CMK (cell line): ENCODE measurements at regions not wholly inside any gene's neighbourhood (a gene's known extent, or its start where the extent isn't known, plus 50 kb on each side); places are given as distances from the start of the nearest gene placed in this dataset.
"Not testable (repeated sequence)": the region's sequence is repeated elsewhere in the genome, so short reads cannot be mapped to it uniquely, and the experiment has no call there.

ENCODE experiments used
- DNase-seq: peaks from one replicate; pipeline ENCODE4 v3.0.0-alpha.2; 2010; ENCODE audit warnings: low read depth

- DNase-seq = no peak
Observed at GRCh38 chr6:170043150-170043819, 247.6 kb downstream of the DLL1 start.

DNA sequence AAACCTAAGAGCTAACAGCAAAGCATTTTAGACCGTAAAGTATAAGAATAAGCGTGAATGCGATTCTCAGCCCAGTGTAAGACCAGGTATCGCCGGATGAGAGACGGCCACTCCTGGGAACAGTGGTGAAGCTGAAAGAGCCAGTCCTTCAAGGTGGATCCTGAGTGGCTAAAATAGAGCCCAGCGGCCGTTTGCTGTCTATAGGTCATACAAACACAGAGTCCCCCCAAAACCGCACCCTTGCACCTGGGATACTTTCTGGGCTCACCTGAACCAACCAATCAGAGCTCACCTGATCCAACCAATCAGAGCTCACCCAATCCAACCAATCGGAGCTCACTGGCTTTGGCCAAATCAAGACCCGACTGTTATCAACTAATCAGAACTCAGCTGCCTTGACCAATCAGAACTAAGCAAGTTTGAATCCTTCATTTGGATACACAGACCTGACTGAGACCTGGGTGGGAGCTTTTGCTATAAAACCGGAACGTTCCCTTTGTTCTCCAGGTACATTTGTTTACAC is 248.2 kb downstream of the DLL1 start:
- no peak for DNase-seq

DNA sequence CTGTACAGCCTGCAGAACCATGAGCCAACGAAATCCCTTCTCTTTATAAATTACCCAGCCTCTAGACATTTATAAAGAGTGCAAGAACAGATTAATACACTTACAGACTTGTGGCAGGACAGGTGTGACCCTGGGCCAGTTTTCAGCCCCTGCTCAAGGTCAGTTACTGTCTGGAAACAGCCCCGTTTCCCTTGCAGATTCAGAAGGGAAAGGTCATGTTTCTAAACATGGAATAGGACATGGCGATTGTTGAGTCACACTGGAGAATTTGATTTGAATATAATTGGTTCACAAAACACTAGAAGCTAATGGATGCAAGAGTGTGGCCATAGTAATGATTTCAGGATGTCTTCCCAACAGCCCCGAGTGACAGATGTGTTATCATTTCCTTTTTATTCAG is 248.8 kb downstream of the DLL1 start:
- DNase-seq = no peak

DNA sequence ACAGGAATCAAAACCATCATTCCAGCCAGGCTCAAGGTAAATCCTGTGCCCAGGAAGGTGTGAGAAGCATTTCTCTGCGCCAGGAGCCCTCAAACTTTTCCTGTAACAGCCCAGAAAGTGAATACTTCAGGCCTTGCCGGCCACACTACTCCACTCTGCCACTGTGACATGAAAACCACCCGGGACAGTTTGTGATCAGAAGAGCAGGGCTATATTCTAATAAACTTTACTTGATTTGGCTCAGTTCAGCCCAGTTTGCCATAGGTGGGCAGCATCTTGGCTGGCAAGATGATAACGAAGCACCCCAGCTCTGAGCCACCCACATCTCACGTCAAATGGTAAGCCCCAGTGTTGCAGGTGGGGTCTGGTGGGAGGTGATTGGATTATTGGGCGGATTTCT is 249.4 kb downstream of the DLL1 start:
- no peak for DNase-seq

GRCh38 chr6:170040906-170041305 is 250.0 kb downstream of the DLL1 start:
- DNase-seq = no peak

GRCh38 chr6:170040115-170040500 is 250.8 kb downstream of the DLL1 start:
- no peak for DNase-seq

DNA sequence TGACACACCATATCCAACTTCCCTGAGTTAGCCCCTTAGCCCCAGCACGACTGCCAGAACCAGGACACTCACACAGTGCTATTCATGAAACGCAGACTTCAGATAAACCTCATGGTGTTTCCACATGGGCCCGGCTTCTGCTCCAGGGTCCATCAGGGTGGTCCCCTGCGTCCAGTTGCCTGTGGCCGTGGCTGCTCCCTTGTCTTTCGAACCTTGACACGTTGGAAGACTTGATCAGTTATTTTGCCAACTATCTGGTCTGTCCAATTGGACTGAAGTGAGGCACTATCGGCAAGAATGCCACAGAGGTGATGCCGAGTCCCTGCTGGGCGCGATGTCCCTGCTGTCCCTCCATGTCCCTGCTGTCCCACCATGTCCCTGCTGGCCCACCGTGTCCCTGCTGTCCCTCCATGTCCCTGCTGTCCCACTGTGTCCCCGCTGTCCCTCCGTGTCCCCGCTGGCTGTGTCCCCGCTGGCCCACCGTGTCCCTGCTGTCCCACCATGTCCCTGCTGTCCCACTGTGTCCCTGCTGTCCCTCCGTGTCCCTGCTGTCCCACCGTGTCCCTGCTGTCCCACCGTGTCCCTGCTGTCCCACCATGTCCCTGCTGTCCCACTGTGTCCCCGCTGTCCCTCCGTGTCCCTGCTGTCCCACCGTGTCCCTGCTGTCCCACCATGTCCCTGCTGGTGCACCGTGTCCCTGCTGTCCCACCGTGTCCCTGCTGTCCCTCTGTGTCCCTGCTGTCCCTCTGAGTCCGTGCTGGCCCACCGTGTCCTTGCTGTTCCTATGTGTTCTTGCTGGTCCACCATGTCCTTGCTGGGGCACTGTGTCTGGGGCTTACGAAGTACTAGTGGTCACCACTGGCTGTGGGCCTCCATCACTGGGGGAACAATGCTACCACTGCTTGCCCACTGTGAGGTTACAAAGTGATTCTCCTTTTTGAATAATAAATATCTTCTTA is 251.4 kb downstream of the DLL1 start:
- DNase-seq = no peak

GRCh38 chr6:170038708-170039107 is 252.2 kb downstream of the DLL1 start:
- no peak for DNase-seq

- no peak for DNase-seq
Observed at GRCh38 chr6:170038251-170038650, 252.6 kb downstream of the DLL1 start.

- DNase-seq = no peak
Observed at GRCh38 chr6:170037541-170038250, 253.2 kb downstream of the DLL1 start.

DNA sequence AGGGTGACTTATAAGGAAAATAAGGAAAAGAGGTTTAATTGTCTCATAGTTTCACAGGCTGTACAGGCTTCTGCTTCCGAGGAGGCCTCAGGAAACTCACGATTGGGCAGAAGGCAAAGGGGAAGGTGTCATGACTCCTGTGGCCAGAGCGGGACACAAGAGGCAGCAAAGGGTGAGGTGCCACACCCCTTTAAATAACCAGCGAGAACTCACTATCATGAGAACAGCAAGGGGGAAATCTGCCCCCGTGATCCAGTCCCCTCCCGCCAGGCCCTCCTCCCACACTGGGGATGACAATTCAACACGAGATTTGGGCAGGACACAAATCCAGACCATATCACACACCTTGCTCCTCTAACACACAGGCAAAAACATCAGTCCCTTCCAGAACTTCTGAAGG is 254.0 kb downstream of the DLL1 start:
- no peak for DNase-seq

DNA sequence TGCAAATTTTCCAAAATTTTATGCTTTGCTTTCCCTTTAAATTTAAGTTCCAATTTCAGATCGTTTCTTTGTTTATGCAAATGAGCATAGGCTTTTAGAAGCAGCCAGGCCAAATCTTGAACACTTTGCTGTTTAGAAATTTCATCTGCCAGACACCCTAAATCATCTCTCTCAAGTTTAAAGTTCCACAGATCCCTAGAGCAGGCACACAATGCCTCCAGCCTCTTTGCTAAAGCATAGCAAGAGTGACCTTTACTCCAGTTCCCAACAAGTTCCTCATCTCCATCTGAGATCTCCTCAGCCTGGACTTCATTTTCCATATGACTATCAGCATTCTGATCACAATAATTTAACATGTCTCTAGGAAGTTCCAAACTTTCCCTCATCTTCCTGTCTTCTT is 254.5 kb downstream of the DLL1 start:
- not testable (repeated sequence) for DNase-seq

DNA sequence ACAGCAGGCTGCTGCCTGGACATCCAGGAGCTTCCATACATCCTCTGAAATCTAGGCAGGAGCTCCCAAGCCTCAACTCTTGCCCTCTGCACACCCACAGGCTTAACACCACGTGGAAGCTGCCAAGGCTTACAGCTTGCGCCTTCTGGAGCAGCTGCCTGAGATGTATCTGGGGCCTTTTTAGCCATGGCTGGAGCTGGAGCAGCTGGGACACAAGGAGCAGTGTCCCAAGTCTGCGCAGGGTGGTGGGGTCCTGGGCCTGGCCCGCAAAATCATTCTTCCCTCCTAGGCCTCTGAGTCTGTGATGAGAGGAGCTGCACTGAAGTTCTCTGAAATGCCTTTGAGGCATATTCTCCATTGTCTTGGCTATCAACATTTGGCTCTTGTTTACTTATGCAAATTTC is 255.0 kb downstream of the DLL1 start:
- no peak for DNase-seq

DNA sequence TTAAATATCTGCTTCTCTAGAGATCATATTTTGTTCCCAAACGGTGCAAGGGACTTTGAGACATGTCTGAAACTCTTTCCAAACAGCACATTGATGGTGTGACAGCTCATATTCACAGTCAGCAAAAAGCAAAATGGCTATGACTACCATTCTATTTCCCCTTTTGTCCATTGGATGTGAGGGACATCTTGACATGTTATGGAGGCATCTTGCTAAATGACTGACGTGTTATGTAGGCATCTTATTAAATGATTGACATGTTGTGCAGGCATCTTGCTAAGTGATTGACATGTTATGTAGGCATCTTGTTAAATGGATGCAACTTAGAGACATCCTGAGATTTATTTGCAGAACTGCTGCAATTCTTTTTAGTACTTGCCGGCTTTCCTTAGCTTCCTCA is 255.8 kb downstream of the DLL1 start:
- DNase-seq = no peak

GRCh38 chr6:170034294-170034693 is 256.6 kb downstream of the DLL1 start:
- DNase-seq = no peak

- DNase-seq = no peak
Observed at GRCh38 chr6:170033666-170034065, 257.2 kb downstream of the DLL1 start.

- DNase-seq = no peak
Observed at GRCh38 chr6:170032706-170033309, 258.1 kb downstream of the DLL1 start.

DNA sequence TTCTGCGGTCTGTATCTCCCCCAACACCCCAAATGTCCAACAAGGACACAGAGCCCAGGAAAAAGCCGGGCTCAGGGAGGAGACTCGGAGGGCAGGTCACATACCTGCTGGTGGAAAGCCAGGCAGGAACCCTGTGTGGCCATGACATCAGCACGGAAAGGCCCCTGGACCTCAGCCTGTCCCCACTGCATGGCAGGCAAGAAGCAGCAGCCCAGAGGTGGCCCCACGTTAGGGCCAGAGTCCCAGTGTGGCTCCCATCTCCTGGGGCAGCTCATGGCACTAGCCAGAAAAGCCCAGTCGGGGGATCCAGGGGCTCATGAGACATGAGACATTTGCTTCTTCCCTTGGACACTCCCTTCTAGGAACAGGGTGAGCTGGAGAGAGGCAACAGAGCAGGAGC is 258.7 kb downstream of the DLL1 start:
- DNase-seq = no peak

DNA sequence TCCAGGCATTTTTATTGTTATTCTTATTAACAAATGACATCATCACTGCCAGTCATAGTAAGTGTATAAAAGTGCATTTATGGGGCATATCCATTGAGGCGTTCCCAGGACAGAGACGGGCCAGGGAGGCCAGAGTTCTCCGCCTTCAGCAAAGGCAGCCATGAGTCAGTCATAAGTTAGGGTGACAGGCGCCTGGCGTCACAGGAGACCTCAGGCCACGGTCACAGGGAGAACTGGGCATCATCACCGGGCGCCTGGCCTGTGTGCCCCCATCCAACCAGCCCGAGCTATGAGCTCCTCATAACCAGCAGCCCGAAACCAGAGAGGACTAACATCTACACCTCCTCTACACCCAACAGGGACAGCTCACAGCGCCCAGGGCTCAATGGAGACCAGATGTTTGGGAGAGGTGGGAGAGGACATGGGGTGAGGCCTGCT is 259.2 kb downstream of the DLL1 start:
- no peak for DNase-seq

GRCh38 chr6:170030821-170031471 is 259.9 kb downstream of the DLL1 start:
- DNase-seq = no peak

DNA sequence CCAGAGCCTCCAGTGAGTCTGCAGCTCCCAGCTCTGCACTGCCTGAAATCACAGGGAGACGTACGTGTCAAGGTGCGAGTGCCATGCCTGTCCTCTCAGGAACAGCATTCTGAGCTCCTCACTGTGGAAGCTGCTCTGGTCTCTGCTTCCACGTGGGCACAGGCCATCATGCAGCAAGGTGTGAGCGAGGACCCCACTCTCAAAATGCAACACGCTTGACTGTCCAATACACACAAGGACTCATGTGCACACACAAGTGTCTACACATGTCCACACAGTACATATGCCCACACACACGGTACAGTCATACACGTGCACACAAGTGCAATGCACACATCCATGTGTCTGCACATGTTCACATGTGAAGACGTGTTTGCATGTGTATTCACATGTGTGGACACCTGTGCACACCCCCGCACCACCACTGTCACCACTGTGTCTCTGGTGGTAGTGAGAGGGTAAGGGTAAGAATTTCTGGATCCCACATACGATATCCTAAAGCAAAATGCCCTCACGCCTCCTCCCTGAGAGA is 260.5 kb downstream of the DLL1 start:
- DNase-seq = no peak
